ENCODE measurements at regions not wholly inside any gene's neighbourhood (a gene's known extent, or its start where the extent isn't known, plus 50 kb on each side); places are given as distances from the start of the nearest gene placed in this dataset.

DNA sequence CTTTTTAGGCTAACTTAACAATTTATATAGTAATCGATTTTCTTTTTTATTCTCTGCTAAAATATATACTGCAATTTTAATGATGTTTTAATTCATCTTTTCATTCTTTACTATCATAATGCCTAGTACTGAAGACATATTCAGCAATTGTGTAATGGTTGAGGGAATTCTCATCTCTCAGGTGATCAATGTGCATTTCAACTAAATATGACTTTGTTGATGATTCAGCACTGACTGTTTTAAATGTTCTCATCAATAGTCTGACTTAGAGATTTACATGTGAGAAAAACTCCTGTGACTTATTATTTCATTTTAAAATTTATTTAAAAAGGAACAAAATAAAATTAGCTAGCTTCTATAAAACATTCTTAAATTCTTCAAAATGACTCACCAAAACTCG is 1450.3 kb downstream of the STIM2 start:
- no peak for TF ChIP-seq POLR2A (IDR thresholded peaks at IDR 0.05)
- TF ChIP-seq, protein P1, sequence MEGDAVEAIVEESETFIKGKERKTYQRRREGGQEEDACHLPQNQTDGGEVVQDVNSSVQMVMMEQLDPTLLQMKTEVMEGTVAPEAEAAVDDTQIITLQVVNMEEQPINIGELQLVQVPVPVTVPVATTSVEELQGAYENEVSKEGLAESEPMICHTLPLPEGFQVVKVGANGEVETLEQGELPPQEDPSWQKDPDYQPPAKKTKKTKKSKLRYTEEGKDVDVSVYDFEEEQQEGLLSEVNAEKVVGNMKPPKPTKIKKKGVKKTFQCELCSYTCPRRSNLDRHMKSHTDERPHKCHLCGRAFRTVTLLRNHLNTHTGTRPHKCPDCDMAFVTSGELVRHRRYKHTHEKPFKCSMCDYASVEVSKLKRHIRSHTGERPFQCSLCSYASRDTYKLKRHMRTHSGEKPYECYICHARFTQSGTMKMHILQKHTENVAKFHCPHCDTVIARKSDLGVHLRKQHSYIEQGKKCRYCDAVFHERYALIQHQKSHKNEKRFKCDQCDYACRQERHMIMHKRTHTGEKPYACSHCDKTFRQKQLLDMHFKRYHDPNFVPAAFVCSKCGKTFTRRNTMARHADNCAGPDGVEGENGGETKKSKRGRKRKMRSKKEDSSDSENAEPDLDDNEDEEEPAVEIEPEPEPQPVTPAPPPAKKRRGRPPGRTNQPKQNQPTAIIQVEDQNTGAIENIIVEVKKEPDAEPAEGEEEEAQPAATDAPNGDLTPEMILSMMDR (IDR thresholded peaks at IDR 0.05), result no peak
- no peak for TF ChIP-seq EP300 (IDR thresholded peaks at IDR 0.05)
- no peak for TF ChIP-seq POLR2AphosphoS5 (IDR thresholded peaks at IDR 0.05)
